Keratinocyte (primary cell): ENCODE measurements at regions not wholly inside any gene's neighbourhood (a gene's known extent, or its start where the extent isn't known, plus 50 kb on each side); places are given as distances from the start of the nearest gene placed in this dataset.

ENCODE experiments used
- DNase-seq: peaks from one replicate; pipeline ENCODE4 v3.0.0-alpha.2; 2011; ENCODE audit warnings: low read depth, missing footprints, low spot score
- FAIRE-seq: peaks from 2 replicates; lab custom pipeline; 2011; peaks lifted over from hg19 to GRCh38; lab: Jason Lieb, UNC
- H2AFZ ChIP-seq: 2 replicates; pipeline ENCODE4 v1.6.0; 2012; ENCODE audit warnings: low read length, control low read depth, inconsistent platforms; ENCODE audit not compliant: control insufficient read depth
- H3K27ac ChIP-seq: 2 replicates; pipeline ENCODE4 v1.5.1; 2011; ENCODE audit warnings: low read length; ENCODE audit not compliant: control insufficient read depth, insufficient read depth
- H3K27me3 ChIP-seq: 3 replicates; pipeline ENCODE4 v1.6.0; 2011; ENCODE audit warnings: low read length; ENCODE audit not compliant: control insufficient read depth, insufficient read depth; ENCODE audit errors: extremely low read depth
- H3K36me3 ChIP-seq, 2 experiments: 2 replicates in 1 of 2; 3 replicates in 1 of 2; pipeline ENCODE4 v1.5.1; 2011; ENCODE audit warnings: low read length in 2 of 2, mild to moderate bottlenecking in 1 of 2; ENCODE audit not compliant: control insufficient read depth in 2 of 2, insufficient read depth in 2 of 2; ENCODE audit errors: extremely low read depth in 1 of 2
- H3K4me1 ChIP-seq: 3 replicates; pipeline ENCODE4 v1.5.1; 2011; ENCODE audit warnings: low read length; ENCODE audit not compliant: control insufficient read depth, insufficient read depth; ENCODE audit errors: extremely low read depth
- H3K4me2 ChIP-seq: 3 replicates; pipeline ENCODE4 v1.6.0; 2011; ENCODE audit warnings: low read depth, low read length; ENCODE audit not compliant: control insufficient read depth, insufficient read depth; ENCODE audit errors: extremely low read depth
- H3K4me3 ChIP-seq, 3 experiments: fragments of 200-600 bp in 1 of 3; sonication (generic) in 1 of 3; 2 replicates in 2 of 3; 3 replicates in 1 of 3; pipeline ENCODE4 v1.5.1; 2011 to 2016; ENCODE audit warnings: low read length in 3 of 3, mild to moderate bottlenecking in 3 of 3, control low read depth in 2 of 3, inconsistent platforms in 1 of 3, low read depth in 1 of 3, mixed read lengths in 1 of 3, mixed run types in 1 of 3, moderate library complexity in 1 of 3; ENCODE audit not compliant: control insufficient read depth in 2 of 3, insufficient read depth in 2 of 3; ENCODE audit errors: extremely low read depth in 1 of 3
- H3K79me2 ChIP-seq: 2 replicates; pipeline ENCODE4 v1.6.0; 2012; ENCODE audit warnings: low read length; ENCODE audit not compliant: control insufficient read depth, insufficient read depth
- H3K9ac ChIP-seq: 3 replicates; pipeline ENCODE4 v1.6.0; 2011; ENCODE audit warnings: low read length; ENCODE audit not compliant: control insufficient read depth, insufficient read depth; ENCODE audit errors: extremely low read depth
- H3K9me1 ChIP-seq: 3 replicates; pipeline ENCODE4 v1.6.0; 2011; ENCODE audit warnings: low read length; ENCODE audit not compliant: control insufficient read depth, insufficient read depth; ENCODE audit errors: extremely low read depth
- H3K9me3 ChIP-seq: 2 replicates; pipeline ENCODE4 v1.5.1; 2012; ENCODE audit warnings: low read depth, low read length; ENCODE audit not compliant: control insufficient read depth
- H4K20me1 ChIP-seq: 3 replicates; pipeline ENCODE4 v1.6.0; 2011; ENCODE audit warnings: low read length; ENCODE audit not compliant: control insufficient read depth, insufficient read depth; ENCODE audit errors: extremely low read depth
- CTCF ChIP-seq, 3 experiments: IDR thresholded peaks in 1 of 3; conservative IDR thresholded peaks in 1 of 3; optimal IDR thresholded peaks in 1 of 3; 2 replicates in 2 of 3; 3 replicates in 1 of 3; pipeline versions ENCODE3 to v1.5.1; 2011; ENCODE audit warnings: low read length in 3 of 3, mild to moderate bottlenecking in 3 of 3, moderate library complexity in 2 of 3, control low read depth in 1 of 3, inconsistent platforms in 1 of 3; ENCODE audit not compliant: insufficient read depth in 2 of 3; ENCODE audit errors: extremely low read depth in 1 of 3
- EZH2 ChIP-seq: IDR thresholded peaks from one replicate; pipeline ENCODE4 v1.6.1; 2012; ENCODE audit warnings: inconsistent platforms, mild to moderate bottlenecking, low read length, moderate library complexity
- dilution Hi-C: fragments of 300-500 bp; cut with MboI; formaldehyde crosslinking; loops from one replicate; pipeline ENCODE4 v1.7.0; 2020; ENCODE audit warnings: low sequenced_read_pairs; ENCODE audit not compliant: extremely low pct_ligation_motif_present

DNA sequence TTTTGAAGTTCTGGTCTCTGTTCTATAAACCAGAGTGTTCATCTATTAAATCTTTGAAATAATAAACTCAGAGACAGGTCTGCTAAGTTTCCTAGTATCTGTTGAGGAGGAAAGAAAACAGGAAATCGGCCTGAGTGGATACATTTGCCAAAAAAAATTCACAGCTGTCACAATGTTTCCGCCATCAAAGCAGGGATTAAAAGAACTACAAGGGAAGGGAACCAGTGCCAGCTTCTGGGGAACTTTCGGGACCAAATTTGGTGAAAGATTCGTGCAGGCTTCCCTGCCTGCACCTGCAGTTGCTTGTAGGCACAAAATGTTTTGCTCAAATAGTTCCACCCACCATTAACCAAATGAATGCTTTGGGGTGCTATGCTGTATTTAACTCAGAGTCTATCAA, 267.5 kb downstream of the MSX2 start:
- dilution Hi-C loops = no loop called here
- no peak for DNase-seq
- TF ChIP-seq EZH2 = no peak
- no peak for TF ChIP-seq CTCF (optimal IDR thresholded peaks at IDR 0.05 in 1 of 3, IDR thresholded peaks at IDR 0.05 in 1 of 3, conservative IDR thresholded peaks at IDR 0.05 in 1 of 3; ENCODE audit: extremely low read depth in 1 of 3, insufficient read depth in 2 of 3, low read length in 3 of 3)
- Histone ChIP-seq H2AFZ (no peak overlapping the region), H3K9me3 (no peaks in the 10 kb centered on the region), H3K27ac (no peak overlapping the region), H3K79me2 (no peaks in the 10 kb centered on the region), H3K36me3 (no peaks in the 10 kb centered on the region), H3K9ac (no peak overlapping the region), H3K4me3 (no peak overlapping the region), H3K4me1 (no peaks in the 10 kb centered on the region), H4K20me1 (no peaks in the 10 kb centered on the region), H3K4me2 (no peak overlapping the region), H3K27me3 (no peaks in the 10 kb centered on the region), H3K9me1 (no peaks in the 10 kb centered on the region)
- FAIRE-seq = no peak

DNA sequence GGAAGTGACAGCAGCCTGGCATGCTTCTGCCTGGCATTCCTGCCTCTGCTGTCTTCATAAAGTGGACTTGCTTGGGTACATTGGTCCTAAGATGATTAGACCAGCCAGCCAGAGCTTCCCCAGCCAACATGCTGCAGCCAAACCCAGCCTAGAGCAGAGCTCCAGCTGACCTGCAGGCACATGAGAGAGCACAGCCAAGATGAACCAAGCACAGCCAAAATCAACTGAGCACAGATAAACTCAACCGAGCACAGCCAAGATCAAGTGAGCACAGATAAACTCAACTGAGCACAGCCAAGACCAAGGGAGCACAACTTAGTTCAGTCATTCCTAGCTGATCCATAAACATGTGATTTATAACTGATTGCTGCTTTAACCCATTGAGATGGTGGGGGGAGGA, 266.5 kb downstream of the MSX2 start:
- DNase-seq = no peak
- H3K36me3 ChIP-seq = no peaks in the 10 kb centered on the region
- H4K20me1 ChIP-seq = no peaks in the 10 kb centered on the region
- no peaks in the 10 kb centered on the region for H3K4me1 ChIP-seq
- no peak overlapping the region for H2AFZ ChIP-seq
- no peaks in the 10 kb centered on the region for H3K27me3 ChIP-seq
- H3K4me2 ChIP-seq = no peak overlapping the region
- H3K4me3 ChIP-seq = no peak overlapping the region
- H3K27ac ChIP-seq = no peak overlapping the region
- dilution Hi-C loops = no loop called here
- no peaks in the 10 kb centered on the region for H3K9me1 ChIP-seq
- no peak for TF ChIP-seq EZH2
- TF ChIP-seq CTCF (optimal IDR thresholded peaks at IDR 0.05 in 1 of 3, IDR thresholded peaks at IDR 0.05 in 1 of 3, conservative IDR thresholded peaks at IDR 0.05 in 1 of 3; ENCODE audit: extremely low read depth in 1 of 3, insufficient read depth in 2 of 3, low read length in 3 of 3) = no peak
- H3K79me2 ChIP-seq = no peaks in the 10 kb centered on the region
- no peaks in the 10 kb centered on the region for H3K9me3 ChIP-seq
- H3K9ac ChIP-seq = no peak overlapping the region
- FAIRE-seq = no peak
